Neural cell (in vitro differentiated cells): ENCODE measurements at regions not wholly inside any gene's neighbourhood (a gene's known extent, or its start where the extent isn't known, plus 50 kb on each side); places are given as distances from the start of the nearest gene placed in this dataset.

Source experiments
- H2AFZ ChIP-seq: fragments of 200-600, 300-800 bp; sonication (generic), shearing (Covaris generic); 2 replicates; pipeline ENCODE4 v1.6.0; 2014; ENCODE audit warnings: low read depth, mild to moderate bottlenecking, antibody characterized with exemption, low read length, moderate library complexity
- H3F3A ChIP-seq: fragments of 200-600 bp; shearing (Covaris generic); 2 replicates; pipeline ENCODE4 v1.6.1; 2016; ENCODE audit warnings: mild to moderate bottlenecking, moderate library complexity, mixed read lengths, antibody characterized with exemption, low read length; ENCODE audit not compliant: insufficient read depth, poor library complexity, severe bottlenecking
- H3K27ac ChIP-seq: fragments of 200-600, 300-800 bp; sonication (generic), shearing (Covaris generic); 2 replicates; pipeline ENCODE4 v1.5.1; 2014; ENCODE audit warnings: mild to moderate bottlenecking, low read length, moderate library complexity
- H3K27me3 ChIP-seq: fragments of 300-800, 200-600 bp; sonication (generic), shearing (Covaris generic); 2 replicates; pipeline ENCODE4 v1.6.0; 2014; ENCODE audit warnings: mild to moderate bottlenecking, low read depth, low read length, moderate library complexity; ENCODE audit not compliant: insufficient read depth
- H3K36me3 ChIP-seq: fragments of 300-800, 200-600 bp; sonication (generic), shearing (Covaris generic); 2 replicates; pipeline ENCODE4 v1.5.1; 2014; ENCODE audit warnings: mild to moderate bottlenecking, antibody characterized with exemption, low read length, moderate library complexity; ENCODE audit not compliant: insufficient read depth
- H3K4me2 ChIP-seq: fragments of 300-800, 200-600 bp; sonication (generic), shearing (Covaris generic); 2 replicates; pipeline ENCODE4 v1.6.0; 2014; ENCODE audit warnings: mild to moderate bottlenecking, low read length
- H3K4me3 ChIP-seq: fragments of 300-800, 200-600 bp; sonication (generic), shearing (Covaris generic); 2 replicates; pipeline ENCODE4 v1.5.1; 2014; ENCODE audit warnings: mild to moderate bottlenecking, low read length, moderate library complexity
- H3K79me2 ChIP-seq: fragments of 200-600 bp; shearing (Covaris generic); replicated peaks from 2 replicates; pipeline ENCODE4 v1.6.0; 2014; ENCODE audit warnings: mild to moderate bottlenecking, low read length, moderate library complexity; ENCODE audit not compliant: insufficient read depth
- H3K9ac ChIP-seq: fragments of 300-800, 200-600 bp; sonication (generic), shearing (Covaris generic); 2 replicates; pipeline ENCODE4 v1.6.1; 2016; ENCODE audit warnings: mild to moderate bottlenecking, low read length, mixed read lengths
- H3K9me2 ChIP-seq: fragments of 200-600 bp; shearing (Covaris generic); 2 replicates; pipeline ENCODE4 v1.6.1; 2016; ENCODE audit warnings: mild to moderate bottlenecking, low read length, mixed read lengths; ENCODE audit not compliant: insufficient read depth
- H3K9me3 ChIP-seq: fragments of 200-600, 300-800 bp; sonication (generic), shearing (Covaris generic); 2 replicates; pipeline ENCODE4 v1.6.1; 2016; ENCODE audit warnings: mild to moderate bottlenecking, mixed run types, low read length, moderate library complexity, mixed read lengths
- H4K20me1 ChIP-seq: fragments of 200-600 bp; shearing (Covaris generic); 2 replicates; pipeline ENCODE4 v1.6.1; 2016; ENCODE audit warnings: mild to moderate bottlenecking, mixed run types; ENCODE audit not compliant: insufficient read depth
- CTCF ChIP-seq: fragments of 450-650 bp; IDR thresholded peaks from 2 replicates; pipeline ENCODE4 v1.5.1; 2014; ENCODE audit warnings: antibody characterized with exemption, mild to moderate bottlenecking, moderate library complexity; ENCODE audit not compliant: poor library complexity, severe bottlenecking
- EP300 ChIP-seq: fragments of 450-650 bp; conservative IDR thresholded peaks from 2 replicates; pipeline ENCODE4 v1.6.1; 2014; ENCODE audit warnings: antibody characterized with exemption, mild to moderate bottlenecking, moderate library complexity; ENCODE audit not compliant: poor library complexity, severe bottlenecking
- EZH2 ChIP-seq: fragments of 200-600, 300-800 bp; shearing (Covaris generic), sonication (generic); IDR thresholded peaks from 2 replicates; pipeline ENCODE4 v1.6.1; 2014; ENCODE audit warnings: antibody characterized with exemption, low read length, borderline replicate concordance, mild to moderate bottlenecking; ENCODE audit not compliant: insufficient read depth, poor library complexity, severe bottlenecking
- MXI1 ChIP-seq: fragments of 450-650 bp; conservative IDR thresholded peaks from 2 replicates; pipeline ENCODE4 v1.6.1; 2014; ENCODE audit warnings: antibody characterized with exemption, mild to moderate bottlenecking; ENCODE audit not compliant: poor library complexity, severe bottlenecking
- POLR2AphosphoS5 ChIP-seq: IDR thresholded peaks from 2 replicates; pipeline ENCODE4 v1.6.1; 2012
- RAD21 ChIP-seq: fragments of 450-650 bp; conservative IDR thresholded peaks from 2 replicates; pipeline ENCODE4 v1.6.1; 2014; ENCODE audit warnings: antibody characterized with exemption, mild to moderate bottlenecking, moderate library complexity
- SMC3 ChIP-seq: fragments of 450-650 bp; conservative IDR thresholded peaks from 2 replicates; pipeline ENCODE4 v1.6.1; 2014; ENCODE audit warnings: antibody characterized with exemption, mild to moderate bottlenecking, moderate library complexity; ENCODE audit not compliant: poor library complexity
- TAF1 ChIP-seq: IDR thresholded peaks from 2 replicates; pipeline ENCODE4 v1.6.1; 2012; ENCODE audit warnings: low read depth
- TF ChIP-seq, protein P1 (sequence below): IDR thresholded peaks from 2 replicates; pipeline ENCODE4 v1.6.1; 2012; ENCODE audit warnings: borderline replicate concordance

GRCh38 chr18:30501594-30501993 is 540.9 kb downstream of the DSC3 start:
- no peak overlapping the region for H3K9ac ChIP-seq
- no peak for TF ChIP-seq EZH2
- no peak for TF ChIP-seq RAD21
- no peak for TF ChIP-seq CTCF
- no peak for TF ChIP-seq SMC3
- TF ChIP-seq MXI1, result no peak
- TF ChIP-seq, protein P1, sequence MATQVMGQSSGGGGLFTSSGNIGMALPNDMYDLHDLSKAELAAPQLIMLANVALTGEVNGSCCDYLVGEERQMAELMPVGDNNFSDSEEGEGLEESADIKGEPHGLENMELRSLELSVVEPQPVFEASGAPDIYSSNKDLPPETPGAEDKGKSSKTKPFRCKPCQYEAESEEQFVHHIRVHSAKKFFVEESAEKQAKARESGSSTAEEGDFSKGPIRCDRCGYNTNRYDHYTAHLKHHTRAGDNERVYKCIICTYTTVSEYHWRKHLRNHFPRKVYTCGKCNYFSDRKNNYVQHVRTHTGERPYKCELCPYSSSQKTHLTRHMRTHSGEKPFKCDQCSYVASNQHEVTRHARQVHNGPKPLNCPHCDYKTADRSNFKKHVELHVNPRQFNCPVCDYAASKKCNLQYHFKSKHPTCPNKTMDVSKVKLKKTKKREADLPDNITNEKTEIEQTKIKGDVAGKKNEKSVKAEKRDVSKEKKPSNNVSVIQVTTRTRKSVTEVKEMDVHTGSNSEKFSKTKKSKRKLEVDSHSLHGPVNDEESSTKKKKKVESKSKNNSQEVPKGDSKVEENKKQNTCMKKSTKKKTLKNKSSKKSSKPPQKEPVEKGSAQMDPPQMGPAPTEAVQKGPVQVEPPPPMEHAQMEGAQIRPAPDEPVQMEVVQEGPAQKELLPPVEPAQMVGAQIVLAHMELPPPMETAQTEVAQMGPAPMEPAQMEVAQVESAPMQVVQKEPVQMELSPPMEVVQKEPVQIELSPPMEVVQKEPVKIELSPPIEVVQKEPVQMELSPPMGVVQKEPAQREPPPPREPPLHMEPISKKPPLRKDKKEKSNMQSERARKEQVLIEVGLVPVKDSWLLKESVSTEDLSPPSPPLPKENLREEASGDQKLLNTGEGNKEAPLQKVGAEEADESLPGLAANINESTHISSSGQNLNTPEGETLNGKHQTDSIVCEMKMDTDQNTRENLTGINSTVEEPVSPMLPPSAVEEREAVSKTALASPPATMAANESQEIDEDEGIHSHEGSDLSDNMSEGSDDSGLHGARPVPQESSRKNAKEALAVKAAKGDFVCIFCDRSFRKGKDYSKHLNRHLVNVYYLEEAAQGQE, result no peak
- TF ChIP-seq POLR2AphosphoS5, result no peak
- TF ChIP-seq EP300, result no peak
- no peak for TF ChIP-seq TAF1

GRCh38 chr18:30500240-30500945 is 542.1 kb downstream of the DSC3 start:
- H3K9me3 ChIP-seq, result no peaks in the 10 kb centered on the region
- H3K9ac ChIP-seq, result no peak overlapping the region
- H3K4me2 ChIP-seq, result no peak overlapping the region
- no peak overlapping the region for H3K4me3 ChIP-seq
- H4K20me1 ChIP-seq, result no peaks in the 10 kb centered on the region
- no peak overlapping the region for H3K27ac ChIP-seq
- no peaks in the 10 kb centered on the region for H3K9me2 ChIP-seq
- H3K79me2 ChIP-seq, result no peaks in the 10 kb centered on the region
- H3F3A ChIP-seq, result no peaks in the 10 kb centered on the region
- H3K27me3 ChIP-seq, result no peaks in the 10 kb centered on the region
- no peak for TF ChIP-seq EP300
- no peak for TF ChIP-seq SMC3
- TF ChIP-seq POLR2AphosphoS5, result no peak
- TF ChIP-seq MXI1, result no peak
- no peak for TF ChIP-seq RAD21
- H2AFZ ChIP-seq, result no peak overlapping the region
- no peaks in the 10 kb centered on the region for H3K36me3 ChIP-seq

More at GRCh38 chr18:30501594-30501993, 540.9 kb downstream of the DSC3 start:
- Histone ChIP-seq H3K4me2 (no peak overlapping the region), H3K36me3 (no peaks in the 10 kb centered on the region), H3K9me2 (no peaks in the 10 kb centered on the region), H3K27me3 (no peaks in the 10 kb centered on the region), H2AFZ (no peak overlapping the region), H3K27ac (no peak overlapping the region), H3K4me3 (no peak overlapping the region), H3F3A (no peaks in the 10 kb centered on the region), H3K79me2 (no peaks in the 10 kb centered on the region), H3K9me3 (no peaks in the 10 kb centered on the region), H4K20me1 (no peaks in the 10 kb centered on the region)
